ENCODE measurements at regions not wholly inside any gene's neighbourhood (a gene's known extent, or its start where the extent isn't known, plus 50 kb on each side); places are given as distances from the start of the nearest gene placed in this dataset.

DNA sequence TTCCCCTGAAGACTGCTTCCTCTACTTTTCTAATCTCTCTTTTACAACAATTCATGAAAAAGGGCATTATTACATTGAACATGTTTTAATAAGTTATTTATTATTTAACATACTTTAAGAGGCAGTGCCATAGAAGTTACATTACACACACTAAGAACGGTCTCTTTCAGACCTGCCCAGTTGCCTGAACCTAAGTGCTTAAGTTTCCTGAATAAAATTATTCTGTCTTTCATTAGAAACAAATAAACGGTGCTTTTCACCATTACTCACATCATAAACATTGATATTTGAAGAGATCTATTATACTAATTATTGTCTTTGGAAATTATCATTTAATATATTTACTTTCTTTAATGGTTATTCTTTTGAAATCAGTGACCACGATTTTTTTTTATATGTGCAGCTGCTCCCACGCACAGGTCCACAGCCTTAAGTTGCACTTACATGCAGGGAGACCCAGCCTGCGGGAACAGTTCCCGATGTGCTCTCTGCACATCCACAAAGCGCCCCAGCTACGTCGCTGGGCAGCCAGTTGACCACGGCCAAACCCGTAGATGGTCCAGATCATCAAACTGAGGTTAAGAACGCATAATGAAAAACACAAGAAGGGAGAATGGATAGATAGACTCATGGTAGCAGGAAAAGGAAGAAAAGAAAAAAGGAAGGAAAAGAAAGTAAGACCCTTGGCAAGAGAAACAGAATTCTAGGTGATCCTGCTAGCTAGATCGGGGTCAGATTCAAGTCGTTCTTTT lies 437.0 kb upstream of the MGMT start:
- H3K36me3 ChIP-seq (ENCODE audit: control insufficient read depth in 2 of 2, extremely low read depth in 1 of 2, insufficient read depth in 2 of 2, low read length in 2 of 2): no peaks in the 10 kb centered on the region
- H3K4me1 ChIP-seq (ENCODE audit: control insufficient read depth, extremely low read depth, insufficient read depth, low read length): peaks cover 10% of the 10 kb centered on the region
- no peak for DNase-seq (ENCODE audit: low read depth, low spot score)
- intact Hi-C loops (cut with micrococcal nuclease) (loop anchor here (2.0 to 10.0 kb wide), 6 partner anchors 515 to 1149 kb away; no protein-coding TSS in a partner anchor), dilution Hi-C loops (cut with MboI; ENCODE audit: extremely low pct_ligation_motif_present, low sequenced_read_pairs) (no loop called here)
- H3K4me2 ChIP-seq (ENCODE audit: insufficient read depth, low read length): no peak overlapping the region
- FAIRE-seq: no peak
- POLR2A ChIA-PET: no interaction called here
- H3K27me3 ChIP-seq (ENCODE audit: control insufficient read depth in 2 of 2, insufficient read depth in 2 of 2, low read length in 2 of 2): peaks cover 0 to 3% of the 10 kb centered on the region in 2 experiments
- BruUV-seq (replicated peaks): no TSS peak
- CTCF ChIA-PET: interaction anchor here (0.7 to 6.0 kb wide), 7 partner anchors 302 to 1080 kb away, joined by 3 to 98 read pairs (median 3); no protein-coding TSS in a partner anchor
- H3K9me3 ChIP-seq (replicated peaks; ENCODE audit: control insufficient read depth, insufficient read depth, low read length): no peaks in the 10 kb centered on the region
- no peaks in the 10 kb centered on the region for H3K79me2 ChIP-seq (ENCODE audit: control insufficient read depth, insufficient read depth, low read length)
- no peaks in the 10 kb centered on the region for H3K9me1 ChIP-seq (replicated peaks; ENCODE audit: control insufficient read depth, extremely low read depth, insufficient read depth, low read length)
- no peak overlapping the region for H3K9ac ChIP-seq (replicated peaks; ENCODE audit: extremely low read depth, insufficient read depth, low read length)
- TF ChIP-seq MYC (IDR thresholded peaks at IDR 0.05; ENCODE audit: low read depth, low read length): no peak
- no peak for TF ChIP-seq JUN (IDR thresholded peaks at IDR 0.05; ENCODE audit: borderline replicate concordance, insufficient read depth, insufficient read length, low read depth)
- no peak for TF ChIP-seq EZH2 (IDR thresholded peaks at IDR 0.05; ENCODE audit: borderline replicate concordance, low read depth, low read length, severe bottlenecking)
- TF ChIP-seq FOS (IDR thresholded peaks at IDR 0.05; ENCODE audit: borderline replicate concordance, insufficient read depth, low read length): no peak
- no peak for TF ChIP-seq POLR2AphosphoS5 (IDR thresholded peaks at IDR 0.05; ENCODE audit: insufficient read depth, low read depth, low read length)
- TF ChIP-seq, protein P1, sequence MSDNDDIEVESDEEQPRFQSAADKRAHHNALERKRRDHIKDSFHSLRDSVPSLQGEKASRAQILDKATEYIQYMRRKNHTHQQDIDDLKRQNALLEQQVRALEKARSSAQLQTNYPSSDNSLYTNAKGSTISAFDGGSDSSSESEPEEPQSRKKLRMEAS (IDR thresholded peaks at IDR 0.05; ENCODE audit: insufficient read depth, insufficient read length): no peak
- no peak for TF ChIP-seq POLR2A (IDR thresholded peaks at IDR 0.05; ENCODE audit: low read depth, low read length)
- TF ChIP-seq, protein P2, sequence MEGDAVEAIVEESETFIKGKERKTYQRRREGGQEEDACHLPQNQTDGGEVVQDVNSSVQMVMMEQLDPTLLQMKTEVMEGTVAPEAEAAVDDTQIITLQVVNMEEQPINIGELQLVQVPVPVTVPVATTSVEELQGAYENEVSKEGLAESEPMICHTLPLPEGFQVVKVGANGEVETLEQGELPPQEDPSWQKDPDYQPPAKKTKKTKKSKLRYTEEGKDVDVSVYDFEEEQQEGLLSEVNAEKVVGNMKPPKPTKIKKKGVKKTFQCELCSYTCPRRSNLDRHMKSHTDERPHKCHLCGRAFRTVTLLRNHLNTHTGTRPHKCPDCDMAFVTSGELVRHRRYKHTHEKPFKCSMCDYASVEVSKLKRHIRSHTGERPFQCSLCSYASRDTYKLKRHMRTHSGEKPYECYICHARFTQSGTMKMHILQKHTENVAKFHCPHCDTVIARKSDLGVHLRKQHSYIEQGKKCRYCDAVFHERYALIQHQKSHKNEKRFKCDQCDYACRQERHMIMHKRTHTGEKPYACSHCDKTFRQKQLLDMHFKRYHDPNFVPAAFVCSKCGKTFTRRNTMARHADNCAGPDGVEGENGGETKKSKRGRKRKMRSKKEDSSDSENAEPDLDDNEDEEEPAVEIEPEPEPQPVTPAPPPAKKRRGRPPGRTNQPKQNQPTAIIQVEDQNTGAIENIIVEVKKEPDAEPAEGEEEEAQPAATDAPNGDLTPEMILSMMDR (IDR thresholded peaks at IDR 0.05; ENCODE audit: extremely low read depth in 1 of 2, insufficient read depth in 1 of 2, low read depth in 1 of 2, low read length in 2 of 2): no peak
- TF ChIP-seq GATA2 (IDR thresholded peaks at IDR 0.05; ENCODE audit: insufficient read depth, insufficient read length, low read depth, low read length): no peak
- no peak overlapping the region for H3K27ac ChIP-seq (ENCODE audit: insufficient read depth, low read depth, low read length)
- no peak overlapping the region for H2AFZ ChIP-seq (ENCODE audit: low read depth, low read length)
- no peaks in the 10 kb centered on the region for H4K20me1 ChIP-seq (replicated peaks; ENCODE audit: control insufficient read depth, extremely low read depth, insufficient read depth, low read length)
- H3K4me3 ChIP-seq (replicated peaks in 1 of 3; ENCODE audit: insufficient read depth in 1 of 3, low read depth in 1 of 3, low read length in 3 of 3): no peak overlapping the region
